GM21529 (cell line): ENCODE measurements at regions not wholly inside any gene's neighbourhood (a gene's known extent, or its start where the extent isn't known, plus 50 kb on each side); places are given as distances from the start of the nearest gene placed in this dataset.
"Not testable (repeated sequence)": the region's sequence is repeated elsewhere in the genome, so short reads cannot be mapped to it uniquely, and the experiment has no call there.

Experiments
- ATAC-seq: cut with Tn5 transposase; IDR thresholded peaks from one replicate; pipeline ENCODE4 v1.9.1; 2021; ENCODE audit not compliant: unreplicated experiment

GRCh38 chr10:11668847-11669610 lies 57.6 kb upstream of the USP6NL start:
- ATAC-seq = no peak

DNA sequence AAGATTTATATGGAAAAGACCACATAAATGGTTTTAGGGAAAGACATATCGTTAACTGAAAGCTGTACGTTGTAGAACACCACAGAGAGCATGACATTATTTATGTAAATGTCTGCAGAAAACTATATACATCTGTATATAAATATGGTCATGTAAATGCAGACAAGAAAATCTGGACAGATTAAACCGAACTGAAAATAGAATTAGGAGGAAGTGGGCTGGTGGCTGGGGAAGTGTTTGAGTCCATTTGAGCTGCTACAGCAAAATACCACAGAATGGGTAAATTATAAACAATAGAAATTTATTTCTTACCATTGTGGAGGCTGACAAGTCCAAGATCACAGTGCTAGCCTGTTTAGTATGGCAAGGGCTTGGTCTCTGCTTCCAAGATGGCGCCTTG lies 56.3 kb upstream of the USP6NL start:
- ATAC-seq = no peak

DNA sequence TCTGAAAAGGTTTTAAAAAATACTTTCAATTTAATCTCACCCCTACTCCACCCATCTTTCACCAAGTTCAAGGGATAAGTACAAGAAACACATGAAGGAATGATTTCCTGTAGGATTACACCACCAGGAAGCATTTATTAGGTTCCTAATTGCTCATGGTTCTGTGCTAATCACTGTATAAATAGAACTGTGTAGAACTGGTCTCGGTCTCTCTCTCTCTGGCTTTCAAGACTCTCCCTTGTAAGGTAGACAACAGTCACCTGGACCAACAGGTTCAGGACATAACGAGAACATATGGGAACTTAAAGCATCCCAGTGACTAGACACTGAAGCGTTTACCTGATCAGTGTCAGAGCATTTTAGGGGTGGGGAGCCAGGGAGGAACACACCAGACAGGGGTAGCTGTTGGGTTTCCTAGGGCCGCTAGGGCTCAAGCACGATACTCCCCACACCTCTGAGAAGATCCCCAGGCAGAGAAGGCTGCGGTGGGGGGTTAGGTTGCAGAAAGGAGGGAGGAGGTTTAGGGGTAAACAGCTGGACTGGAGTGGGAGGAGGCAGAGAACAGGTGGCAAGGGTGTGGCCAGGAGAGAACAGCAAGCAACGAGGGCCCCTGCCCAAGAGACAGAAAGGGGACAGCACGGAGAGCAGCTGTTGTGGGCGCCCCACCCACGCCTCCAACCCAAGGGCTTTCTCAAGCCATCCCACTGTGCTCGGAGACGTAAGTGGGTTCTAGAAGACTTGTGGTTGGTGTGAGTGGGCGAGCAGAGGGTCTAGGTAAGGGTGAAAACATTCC lies 52.5 kb upstream of the USP6NL start:
- peak; percentile 87 for ATAC-seq

DNA sequence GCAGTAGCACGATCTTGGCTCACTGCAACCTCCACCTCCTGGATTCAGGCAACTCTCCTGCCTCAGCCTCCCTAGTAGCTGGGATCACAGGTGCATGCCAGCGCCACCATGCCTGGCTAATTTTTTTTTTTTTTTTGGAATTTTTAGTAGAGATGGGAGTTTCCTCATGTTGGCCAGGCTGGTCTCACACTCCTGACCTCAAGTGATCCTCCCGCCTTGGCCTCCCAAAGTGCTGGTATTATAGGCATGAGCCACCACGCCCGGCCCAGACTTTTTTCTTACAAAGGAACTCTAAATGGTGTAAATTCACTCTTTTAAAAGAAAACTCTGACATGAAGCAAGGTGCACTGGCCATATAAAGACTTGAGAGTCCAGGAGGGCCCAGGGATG lies 51.7 kb upstream of the USP6NL start:
- not testable (repeated sequence) for ATAC-seq

DNA sequence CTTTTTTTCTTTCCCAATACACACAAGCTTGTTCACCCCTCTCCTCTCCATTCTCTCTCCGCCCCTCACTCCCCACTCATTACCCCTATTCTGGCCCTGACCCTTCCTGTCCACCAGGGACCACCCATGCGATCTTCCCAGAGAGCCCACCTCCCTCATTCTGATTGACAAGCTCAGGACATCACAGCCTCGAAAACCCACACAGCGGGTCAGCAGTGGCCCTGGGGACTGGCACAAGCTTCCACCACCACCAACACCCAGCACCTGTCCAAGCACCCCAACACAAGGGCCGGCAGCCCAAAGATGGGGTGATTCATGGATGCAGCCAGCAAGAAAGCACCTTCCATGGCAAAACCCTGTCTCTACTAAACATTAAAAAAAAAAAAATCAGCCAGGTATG lies 50.0 kb upstream of the USP6NL start:
- ATAC-seq = no peak
